GM12865 (cell line): ENCODE measurements at regions not wholly inside any gene's neighbourhood (a gene's known extent, or its start where the extent isn't known, plus 50 kb on each side); places are given as distances from the start of the nearest gene placed in this dataset.

Experiments
- DNase-seq: peaks from one replicate; pipeline ENCODE4 v3.0.0; 2010; ENCODE audit warnings: low read depth
- H3K4me3 ChIP-seq: 2 replicates; pipeline ENCODE4 v1.5.1; 2011; ENCODE audit warnings: mild to moderate bottlenecking, low read depth, low read length, control low read depth
- CTCF ChIP-seq: IDR thresholded peaks from 2 replicates; pipeline ENCODE4 v1.5.1; 2011; ENCODE audit warnings: low read length, control low read depth, low read depth, inconsistent platforms; ENCODE audit not compliant: insufficient read depth; ENCODE audit errors: missing control alignments

GRCh38 chr1:220367833-220368232 is 95.6 kb upstream of the RAB3GAP2 start:
- no peak for TF ChIP-seq CTCF
- no peak overlapping the region for H3K4me3 ChIP-seq
- no peak for DNase-seq

GRCh38 chr1:220366269-220366668 is 94.0 kb upstream of the RAB3GAP2 start:
- DNase-seq: no peak
- H3K4me3 ChIP-seq: no peak overlapping the region
- no peak for TF ChIP-seq CTCF

- H3K4me3 ChIP-seq: no peak overlapping the region
- no peak for TF ChIP-seq CTCF
- DNase-seq: no peak
Observed at GRCh38 chr1:220363196-220363837, 91.1 kb upstream of the RAB3GAP2 start.

DNA sequence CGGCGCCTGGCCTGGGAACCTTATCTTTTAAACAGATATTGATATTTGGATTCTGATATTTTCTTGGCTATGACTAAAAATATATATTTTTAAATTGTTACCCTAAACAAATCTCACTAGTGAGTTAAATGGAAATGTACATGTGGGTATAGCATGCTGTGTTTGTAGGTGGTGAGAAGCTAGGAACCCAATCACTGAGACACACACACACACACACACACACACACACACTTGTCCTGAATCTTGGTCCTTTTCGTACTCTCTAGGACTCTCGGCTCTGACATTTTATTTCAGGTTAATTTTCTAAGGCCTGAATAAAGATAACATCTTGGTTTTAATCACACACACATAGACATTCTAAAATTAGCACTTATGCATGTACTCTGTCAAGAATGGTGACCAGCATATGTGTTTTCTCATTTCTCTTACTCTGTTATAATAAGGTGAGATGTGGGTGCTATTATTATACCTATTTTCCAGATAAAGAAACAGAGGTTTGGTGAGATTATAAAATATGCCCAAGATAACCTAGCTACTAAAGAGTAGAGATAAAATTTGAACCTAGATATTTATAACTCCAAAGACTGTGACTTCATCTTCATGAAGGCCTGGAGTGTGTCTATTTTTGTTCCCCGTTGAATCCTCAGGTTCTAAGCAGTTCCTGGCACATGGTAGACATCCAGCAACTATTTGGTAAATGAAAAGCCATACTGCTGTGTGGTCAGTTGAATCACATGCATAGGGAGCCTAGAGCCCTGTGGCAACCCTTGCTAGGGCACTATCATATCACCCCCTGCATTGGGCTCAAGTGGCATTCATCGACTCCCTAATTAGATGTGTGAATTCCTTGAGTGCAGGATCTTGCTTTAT is 85.0 kb upstream of the RAB3GAP2 start:
- H3K4me3 ChIP-seq: no peak overlapping the region
- TF ChIP-seq CTCF: no peak
- DNase-seq: no peak

DNA sequence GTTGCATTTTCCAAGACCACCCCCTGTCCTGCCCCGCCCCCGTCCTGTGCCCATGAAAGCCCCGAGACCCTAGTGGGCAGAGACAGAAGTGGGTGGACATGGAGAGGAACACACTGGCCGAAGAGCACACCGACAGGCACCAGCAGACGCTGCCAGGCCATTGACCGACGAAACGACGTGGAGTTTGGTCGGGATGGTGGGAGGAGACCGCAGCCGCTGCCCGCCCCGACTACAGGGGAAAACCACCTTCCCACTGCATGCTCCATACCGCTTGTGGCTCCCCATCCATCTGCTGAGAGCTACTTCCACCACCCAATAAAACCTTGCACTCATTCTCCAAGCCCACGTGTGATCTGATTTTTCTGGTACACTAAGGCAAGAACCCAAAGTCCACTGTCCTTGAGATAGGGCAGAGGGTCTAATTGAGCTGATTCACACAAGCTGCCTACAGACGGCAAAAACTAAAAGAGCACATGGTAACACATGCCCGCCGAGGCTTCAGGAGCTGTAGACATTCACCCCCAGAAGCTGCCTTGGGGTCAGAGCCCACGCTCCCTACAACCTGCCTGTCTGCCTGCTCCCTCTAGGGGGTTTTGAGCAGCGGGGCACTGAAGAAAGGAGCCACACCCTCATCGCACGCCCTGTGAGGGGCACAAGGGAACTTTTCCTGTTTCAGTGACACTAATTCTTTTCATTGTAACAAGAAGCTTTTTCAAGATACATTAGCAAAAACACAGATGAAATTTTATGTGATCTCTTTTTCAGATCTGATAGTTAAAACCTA is 81.2 kb upstream of the RAB3GAP2 start:
- DNase-seq: peak; percentile 12
- TF ChIP-seq CTCF: peak; percentile 11

DNA sequence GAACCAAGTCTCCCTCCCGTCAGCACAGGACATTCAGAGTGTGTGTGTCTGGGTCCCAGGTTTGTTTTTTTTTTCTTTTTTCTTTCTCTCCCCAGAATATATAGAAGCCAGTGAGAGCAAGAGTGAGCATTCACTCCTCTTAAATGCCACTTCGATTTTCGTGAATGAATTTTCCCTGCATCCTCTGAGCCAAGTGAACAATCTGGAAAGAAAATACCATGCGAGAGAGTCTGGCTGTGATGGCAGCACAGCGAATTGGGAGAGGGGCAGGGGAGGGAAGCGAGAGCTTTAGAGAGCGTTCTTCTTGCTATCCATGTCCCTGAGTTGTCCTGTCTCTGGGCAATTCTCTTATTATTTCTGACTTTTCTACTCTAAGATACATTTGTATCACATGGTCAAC is 76.0 kb upstream of the RAB3GAP2 start:
- no peak for TF ChIP-seq CTCF
- H3K4me3 ChIP-seq: no peak overlapping the region
- no peak for DNase-seq

More for the DNA sequence above, 81.2 kb upstream of the RAB3GAP2 start:
- no peak overlapping the region for H3K4me3 ChIP-seq
